ENCODE measurements at regions not wholly inside any gene's neighbourhood (a gene's known extent, or its start where the extent isn't known, plus 50 kb on each side); places are given as distances from the start of the nearest gene placed in this dataset.

- TF ChIP-seq CTCF (IDR thresholded peaks at IDR 0.05) (no peak), POLR2AphosphoS5 (IDR thresholded peaks at IDR 0.05; ENCODE audit: low read depth, low read length) (no peak), SIN3A (IDR thresholded peaks at IDR 0.05; ENCODE audit: borderline replicate concordance, insufficient read depth, low read depth, low read length) (no peak)
Measured at GRCh38 chr4:19793831-19794230, 457.9 kb upstream of the SLIT2 start.

All from Panc1 (cell line).